Ovary (tissue), 3 donors: ENCODE measurements at regions not wholly inside any gene's neighbourhood (a gene's known extent, or its start where the extent isn't known, plus 50 kb on each side); places are given as distances from the start of the nearest gene placed in this dataset.
"Not testable (repeated sequence)": the region's sequence is repeated elsewhere in the genome, so short reads cannot be mapped to it uniquely, and the experiment has no call there.

ENCODE experiments used
- CTCF ChIP-seq, 3 donors: fragments of 450-650 bp in 2 of 3; fragments of 200-600 bp in 1 of 3; IDR thresholded peaks; one replicate each; pipeline versions ENCODE4 v1.5.1 to v1.8.0; 2016 to 2022; ENCODE audit warnings: antibody characterized with exemption in 3 of 3, mild to moderate bottlenecking in 1 of 3
- EP300 ChIP-seq: sonication (generic); formaldehyde crosslinking; IDR thresholded peaks from one replicate; pipeline ENCODE4 v1.6.1; 2017; ENCODE audit warnings: antibody characterized with exemption
- POLR2A ChIP-seq: fragments of 450-650 bp; IDR thresholded peaks from one replicate; pipeline ENCODE4 v1.6.1; 2017; ENCODE audit warnings: antibody characterized with exemption, mild to moderate bottlenecking, moderate library complexity
- donor health status: DM: no; HTN: no; CAD: no.

- not testable (repeated sequence) for TF ChIP-seq POLR2A; CTCF (IDR thresholded peaks at IDR 0.05); EP300
Measured at GRCh38 chr6:57821325-57821724, 503.9 kb downstream of the PRIM2 start.
